ENCODE measurements at regions not wholly inside any gene's neighbourhood (a gene's known extent, or its start where the extent isn't known, plus 50 kb on each side); places are given as distances from the start of the nearest gene placed in this dataset.

DNA sequence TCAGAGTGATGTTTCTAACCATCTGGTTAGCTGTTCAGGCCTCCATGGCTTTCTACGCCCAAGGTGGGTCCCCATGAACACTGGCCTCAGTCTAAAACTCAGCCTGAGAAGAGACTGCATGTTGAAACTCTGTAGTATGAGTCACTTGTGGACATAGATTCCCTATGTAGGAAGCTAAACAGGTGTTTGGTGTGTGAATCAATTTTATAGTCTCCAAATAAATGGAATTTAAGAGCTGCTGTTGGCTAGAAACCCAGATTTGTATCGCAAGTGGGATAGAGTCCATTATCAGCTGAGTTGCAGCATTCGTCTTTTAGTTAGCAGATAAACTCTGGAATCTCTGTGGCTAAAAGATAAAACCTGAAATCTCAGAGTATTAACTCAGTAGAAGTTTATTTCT lies 131.4 kb downstream of the KCNS3 start:
- in situ Hi-C loops (cut with MboI; ENCODE audit: low pct_unique_long_range_greater_than_20kb, low sequenced_read_pairs): no loop called here
- no peak for DNase-seq

DNA sequence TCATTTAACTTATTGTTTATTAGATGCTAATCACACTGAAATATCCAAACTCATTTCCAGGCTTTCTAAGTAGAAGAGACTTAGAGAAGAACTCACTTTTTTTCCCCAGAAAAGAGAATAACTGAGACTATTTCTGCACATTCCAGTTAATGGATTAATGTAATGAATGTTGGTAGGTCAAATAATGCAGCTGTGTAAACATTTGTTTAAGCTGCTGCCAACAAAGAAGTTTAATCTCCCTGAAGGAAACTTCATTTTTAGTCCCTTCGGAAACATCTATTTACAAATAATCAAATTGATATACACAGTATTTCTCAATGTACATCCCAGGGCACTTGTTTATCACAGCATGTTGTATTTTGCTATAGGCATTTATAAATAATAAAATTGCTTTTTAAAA lies 126.9 kb downstream of the KCNS3 start:
- DNase-seq: no peak
- in situ Hi-C loops (cut with MboI; ENCODE audit: low pct_unique_long_range_greater_than_20kb, low sequenced_read_pairs): no loop called here

DNA sequence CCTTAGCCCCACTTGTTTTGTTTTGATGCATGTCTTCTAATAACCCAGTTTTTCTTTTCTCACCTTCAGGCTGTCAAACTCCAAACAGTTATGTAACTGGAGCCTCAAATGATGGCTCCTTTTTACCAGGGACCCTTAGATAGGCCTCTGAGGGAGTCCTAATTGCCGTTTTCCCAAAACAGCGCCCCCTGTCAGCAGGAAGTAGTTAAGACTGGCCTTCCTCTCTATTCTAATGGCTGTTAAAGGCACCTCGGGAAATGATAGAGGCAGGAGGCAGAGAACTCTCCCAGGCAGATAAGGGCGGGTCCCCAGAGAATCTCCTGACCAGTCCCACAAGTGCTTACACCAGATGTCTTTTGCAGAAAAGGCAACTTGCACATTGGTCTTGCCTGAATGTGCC lies 123.2 kb downstream of the KCNS3 start:
- peak; percentile 2 for DNase-seq
- in situ Hi-C loops (cut with MboI; ENCODE audit: low pct_unique_long_range_greater_than_20kb, low sequenced_read_pairs): no loop called here

DNA sequence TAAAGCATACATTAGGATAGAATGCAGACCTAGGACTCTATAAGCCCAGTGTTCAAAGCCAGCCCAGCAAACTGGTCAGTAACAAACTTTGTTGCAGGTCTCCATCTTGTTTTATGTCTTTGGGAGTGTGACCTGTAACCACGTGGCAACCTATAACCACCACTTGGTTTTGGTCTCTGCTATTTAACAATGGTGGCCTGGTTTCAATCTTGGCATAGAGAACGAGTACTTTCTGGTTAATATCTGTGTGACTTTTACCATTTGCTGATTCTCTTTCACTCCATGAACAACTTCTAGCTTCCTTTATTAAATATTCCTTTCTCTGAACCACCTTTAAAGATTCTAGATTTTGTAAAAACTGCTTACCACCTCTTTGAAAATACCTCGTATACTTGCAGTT lies 118.5 kb downstream of the KCNS3 start:
- in situ Hi-C loops (cut with MboI; ENCODE audit: low pct_unique_long_range_greater_than_20kb, low sequenced_read_pairs): no loop called here
- DNase-seq: no peak

DNA sequence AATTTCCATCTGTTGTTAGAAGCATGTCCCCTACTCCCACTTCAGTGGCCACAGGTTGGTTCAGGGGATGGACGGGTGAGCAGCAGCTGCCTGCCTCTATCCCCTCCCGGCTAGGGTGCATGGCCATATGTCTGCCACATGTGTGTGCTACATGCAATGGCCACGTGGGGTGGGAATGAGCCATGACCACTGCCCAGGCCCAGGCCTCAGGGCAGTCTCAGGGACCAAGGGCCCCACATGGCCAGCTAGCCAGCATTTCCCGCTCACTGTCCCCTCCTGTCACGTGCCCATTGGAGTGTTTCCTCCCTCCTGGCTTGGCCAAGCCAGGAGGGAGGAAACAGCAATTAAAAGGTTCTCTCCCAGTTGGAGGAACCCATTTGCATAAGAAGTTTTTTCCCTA lies 117.1 kb downstream of the KCNS3 start:
- no peak for DNase-seq
- in situ Hi-C loops (cut with MboI; ENCODE audit: low pct_unique_long_range_greater_than_20kb, low sequenced_read_pairs): no loop called here
